ENCODE measurements at regions not wholly inside any gene's neighbourhood (a gene's known extent, or its start where the extent isn't known, plus 50 kb on each side); places are given as distances from the start of the nearest gene placed in this dataset.

- peaks cover 0 to 11% of the 10 kb centered on the region in 2 donors for H3K27me3 Mint-ChIP-seq (ENCODE audit: low read depth in 2 of 2)
- Histone ChIP-seq H3K9me3 (ENCODE audit: control insufficient read depth, insufficient read depth, low read length) (no peaks in the 10 kb centered on the region), H3K4me1 (ENCODE audit: control insufficient read depth, insufficient read depth, low read length) (no peaks in the 10 kb centered on the region), H3K27me3 (ENCODE audit: control insufficient read depth, insufficient read depth, low read length) (no peaks in the 10 kb centered on the region), H3K4me3 (ENCODE audit: low read length) (no peak overlapping the region), H3K36me3 (ENCODE audit: control insufficient read depth, insufficient read depth, low read length) (no peaks in the 10 kb centered on the region), H3K27ac (ENCODE audit: low read length) (no peak overlapping the region)
- intact Hi-C loops (cut with micrococcal nuclease): no loop called here
- no peak overlapping the region for H3K27ac Mint-ChIP-seq
- H3K36me3 Mint-ChIP-seq: no peaks in the 10 kb centered on the region
- no peak for DNase-seq
- TF ChIP-seq, protein P1, sequence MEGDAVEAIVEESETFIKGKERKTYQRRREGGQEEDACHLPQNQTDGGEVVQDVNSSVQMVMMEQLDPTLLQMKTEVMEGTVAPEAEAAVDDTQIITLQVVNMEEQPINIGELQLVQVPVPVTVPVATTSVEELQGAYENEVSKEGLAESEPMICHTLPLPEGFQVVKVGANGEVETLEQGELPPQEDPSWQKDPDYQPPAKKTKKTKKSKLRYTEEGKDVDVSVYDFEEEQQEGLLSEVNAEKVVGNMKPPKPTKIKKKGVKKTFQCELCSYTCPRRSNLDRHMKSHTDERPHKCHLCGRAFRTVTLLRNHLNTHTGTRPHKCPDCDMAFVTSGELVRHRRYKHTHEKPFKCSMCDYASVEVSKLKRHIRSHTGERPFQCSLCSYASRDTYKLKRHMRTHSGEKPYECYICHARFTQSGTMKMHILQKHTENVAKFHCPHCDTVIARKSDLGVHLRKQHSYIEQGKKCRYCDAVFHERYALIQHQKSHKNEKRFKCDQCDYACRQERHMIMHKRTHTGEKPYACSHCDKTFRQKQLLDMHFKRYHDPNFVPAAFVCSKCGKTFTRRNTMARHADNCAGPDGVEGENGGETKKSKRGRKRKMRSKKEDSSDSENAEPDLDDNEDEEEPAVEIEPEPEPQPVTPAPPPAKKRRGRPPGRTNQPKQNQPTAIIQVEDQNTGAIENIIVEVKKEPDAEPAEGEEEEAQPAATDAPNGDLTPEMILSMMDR (IDR thresholded peaks at IDR 0.05): no peak
- no peaks in the 10 kb centered on the region for H3K4me1 Mint-ChIP-seq
- 91% methylated on average over 4 of the region's 4 CpGs for WGBS (ENCODE audit: insufficient coverage)
- no peak for ATAC-seq
- no peak overlapping the region for H3K4me3 Mint-ChIP-seq
- H3K9me3 Mint-ChIP-seq: no peaks in the 10 kb centered on the region
Measured at GRCh38 chr13:44163108-44163507, 210.5 kb upstream of the SERP2 start.

GRCh38 chr13:44165221-44165888, 208.3 kb upstream of the SERP2 start:
- TF ChIP-seq, protein P1 (IDR thresholded peaks at IDR 0.05): no peak
- no peak for DNase-seq
- H3K9me3 Mint-ChIP-seq: no peaks in the 10 kb centered on the region
- H3K4me1 Mint-ChIP-seq: no peaks in the 10 kb centered on the region
- intact Hi-C loops (cut with micrococcal nuclease): no loop called here
- Histone ChIP-seq H3K4me3 (ENCODE audit: low read length) (no peak overlapping the region), H3K9me3 (ENCODE audit: control insufficient read depth, insufficient read depth, low read length) (no peaks in the 10 kb centered on the region), H3K4me1 (ENCODE audit: control insufficient read depth, insufficient read depth, low read length) (no peaks in the 10 kb centered on the region), H3K27me3 (ENCODE audit: control insufficient read depth, insufficient read depth, low read length) (no peaks in the 10 kb centered on the region), H3K36me3 (ENCODE audit: control insufficient read depth, insufficient read depth, low read length) (no peaks in the 10 kb centered on the region), H3K27ac (ENCODE audit: low read length) (no peak overlapping the region)
- no peak overlapping the region for H3K27ac Mint-ChIP-seq
- H3K27me3 Mint-ChIP-seq (ENCODE audit: low read depth in 2 of 2): peaks cover 6 to 7% of the 10 kb centered on the region in 2 donors
- H3K4me3 Mint-ChIP-seq: no peak overlapping the region
- 70% methylated on average over 1 of the region's 2 CpGs for WGBS (ENCODE audit: insufficient coverage)
- ATAC-seq: no peak
- H3K36me3 Mint-ChIP-seq: no peaks in the 10 kb centered on the region

DNA sequence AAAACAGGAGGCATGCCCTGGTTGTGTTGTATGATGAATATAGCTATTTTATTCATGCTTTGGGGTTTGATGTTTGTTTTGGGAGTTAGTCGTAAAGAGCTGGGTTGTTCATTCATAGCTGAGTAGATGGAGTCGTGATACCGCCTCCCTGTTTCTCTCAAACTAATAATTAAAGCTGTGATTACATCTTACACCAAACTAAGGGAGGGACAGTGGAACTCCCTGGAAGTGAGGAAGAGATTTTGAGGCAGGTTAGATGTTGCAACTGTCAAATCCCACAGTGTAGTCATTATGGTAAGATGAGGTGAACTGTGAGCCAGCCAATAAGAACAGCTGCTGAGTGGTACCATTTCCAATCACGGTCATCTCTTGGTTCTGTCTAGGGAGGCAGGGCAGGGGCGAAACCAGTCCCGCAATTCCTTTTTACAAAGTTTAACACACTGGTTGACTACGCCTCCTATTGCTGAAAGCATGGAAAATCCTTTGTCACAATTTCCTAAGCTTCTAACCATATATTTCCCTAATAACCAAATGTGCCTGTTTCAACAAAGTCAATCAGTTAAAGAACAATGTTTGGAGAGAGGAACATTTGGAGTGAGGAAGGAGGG, 207.6 kb upstream of the SERP2 start:
- no peaks in the 10 kb centered on the region for H3K27me3 ChIP-seq (ENCODE audit: control insufficient read depth, insufficient read depth, low read length)
- no peaks in the 10 kb centered on the region for H3K4me1 ChIP-seq (ENCODE audit: control insufficient read depth, insufficient read depth, low read length)
- DNase-seq: no peak
- ATAC-seq: no peak
- H3K9me3 Mint-ChIP-seq: no peaks in the 10 kb centered on the region
- no peak overlapping the region for H3K27ac ChIP-seq (ENCODE audit: low read length)
- H3K4me1 Mint-ChIP-seq: no peaks in the 10 kb centered on the region
- peaks cover 6 to 8% of the 10 kb centered on the region in 2 donors for H3K27me3 Mint-ChIP-seq (ENCODE audit: low read depth in 2 of 2)
- TF ChIP-seq, protein P1 (IDR thresholded peaks at IDR 0.05): no peak
- 89% methylated on average over 4 of the region's 7 CpGs for WGBS (ENCODE audit: insufficient coverage)
- intact Hi-C loops (cut with micrococcal nuclease): no loop called here
- H3K36me3 Mint-ChIP-seq: no peaks in the 10 kb centered on the region
- H3K9me3 ChIP-seq (ENCODE audit: control insufficient read depth, insufficient read depth, low read length): no peaks in the 10 kb centered on the region
- no peak overlapping the region for H3K4me3 Mint-ChIP-seq
- no peak overlapping the region for H3K27ac Mint-ChIP-seq
- H3K36me3 ChIP-seq (ENCODE audit: control insufficient read depth, insufficient read depth, low read length): no peaks in the 10 kb centered on the region
- H3K4me3 ChIP-seq (ENCODE audit: low read length): no peak overlapping the region
